Stromal cell of bone marrow (primary cell): ENCODE measurements at regions not wholly inside any gene's neighbourhood (a gene's known extent, or its start where the extent isn't known, plus 50 kb on each side); places are given as distances from the start of the nearest gene placed in this dataset.

Experiments
- DNase-seq: peaks from one replicate; pipeline ENCODE4 v3.0.0-alpha.2; 2012; ENCODE audit warnings: low read depth

- no peak for DNase-seq
Observed at GRCh38 chr10:131735577-131735976, 165.2 kb upstream of the PPP2R2D start.

- DNase-seq = no peak
Observed at GRCh38 chr10:131736321-131736980, 164.4 kb upstream of the PPP2R2D start.

GRCh38 chr10:131737543-131738395 is 163.0 kb upstream of the PPP2R2D start:
- DNase-seq = no peak

GRCh38 chr10:131738396-131738735 is 162.4 kb upstream of the PPP2R2D start:
- DNase-seq = no peak

GRCh38 chr10:131739206-131739605 is 161.6 kb upstream of the PPP2R2D start:
- DNase-seq = no peak

GRCh38 chr10:131742500-131742951 is 158.3 kb upstream of the PPP2R2D start:
- no peak for DNase-seq

GRCh38 chr10:131743190-131744151 is 157.3 kb upstream of the PPP2R2D start:
- DNase-seq = no peak

GRCh38 chr10:131744346-131744745 is 156.5 kb upstream of the PPP2R2D start:
- no peak for DNase-seq

- DNase-seq = no peak
Observed at GRCh38 chr10:131745591-131745990, 155.2 kb upstream of the PPP2R2D start.

GRCh38 chr10:131746241-131746711 is 154.5 kb upstream of the PPP2R2D start:
- DNase-seq = no peak

- no peak for DNase-seq
Observed at GRCh38 chr10:131746785-131747184, 154.0 kb upstream of the PPP2R2D start.

- DNase-seq = no peak
Observed at GRCh38 chr10:131747251-131747650, 153.6 kb upstream of the PPP2R2D start.

GRCh38 chr10:131747791-131748190 is 153.0 kb upstream of the PPP2R2D start:
- no peak for DNase-seq

GRCh38 chr10:131748191-131748590 is 152.6 kb upstream of the PPP2R2D start:
- no peak for DNase-seq

- no peak for DNase-seq
Observed at GRCh38 chr10:131748831-131749766, 151.7 kb upstream of the PPP2R2D start.

GRCh38 chr10:131749767-131750142 is 151.1 kb upstream of the PPP2R2D start:
- DNase-seq = no peak

- no peak for DNase-seq
Observed at GRCh38 chr10:131750171-131750895, 150.5 kb upstream of the PPP2R2D start.

GRCh38 chr10:131750973-131751826 is 149.6 kb upstream of the PPP2R2D start:
- DNase-seq = no peak
